Colonic mucosa (tissue), 4 donors: ENCODE measurements at regions not wholly inside any gene's neighbourhood (a gene's known extent, or its start where the extent isn't known, plus 50 kb on each side); places are given as distances from the start of the nearest gene placed in this dataset.
"Not testable (repeated sequence)": the region's sequence is repeated elsewhere in the genome, so short reads cannot be mapped to it uniquely, and the experiment has no call there.

Experiments
- DNase-seq: peaks from one replicate; pipeline ENCODE4 v3.0.0-alpha.2; 2020
- H3K27ac ChIP-seq: fragments of 200-600 bp; one replicate; pipeline ENCODE4 v1.8.0; 2021
- H3K27me3 ChIP-seq: fragments of 200-600 bp; one replicate; pipeline ENCODE4 v1.8.0; 2021
- H3K36me3 ChIP-seq: fragments of 200-600 bp; one replicate; pipeline ENCODE4 v1.8.0; 2021
- H3K4me1 ChIP-seq: fragments of 200-600 bp; one replicate; pipeline ENCODE4 v1.8.0; 2021; ENCODE audit warnings: mild to moderate bottlenecking
- H3K4me3 ChIP-seq: fragments of 200-600 bp; one replicate; pipeline ENCODE4 v1.8.0; 2021
- H3K9ac ChIP-seq, 2 donors: one replicate each; pipeline ENCODE4 v1.7.0; 2013; ENCODE audit warnings: control low read depth in 2 of 2, low read depth in 2 of 2, low read length in 2 of 2
- H3K9me3 ChIP-seq: fragments of 200-600 bp; one replicate; pipeline ENCODE4 v1.8.0; 2021
- intact Hi-C: fragments of 100-400 bp; cut with DNase I; formaldehyde crosslinking; loops from one replicate; pipeline ENCODE4 v1.14.1; 2022
- TF ChIP-seq, protein P1 (sequence below): fragments of 200-600 bp; IDR thresholded peaks from one replicate; pipeline ENCODE4 v1.8.0; 2022; ENCODE audit warnings: antibody characterized with exemption, mild to moderate bottlenecking
- donor health status: healthy.
- donor health status: DM: no; HTN: no; CAD: no.
- donor health status: DM: no; HTN: no; CAD: no.

DNA sequence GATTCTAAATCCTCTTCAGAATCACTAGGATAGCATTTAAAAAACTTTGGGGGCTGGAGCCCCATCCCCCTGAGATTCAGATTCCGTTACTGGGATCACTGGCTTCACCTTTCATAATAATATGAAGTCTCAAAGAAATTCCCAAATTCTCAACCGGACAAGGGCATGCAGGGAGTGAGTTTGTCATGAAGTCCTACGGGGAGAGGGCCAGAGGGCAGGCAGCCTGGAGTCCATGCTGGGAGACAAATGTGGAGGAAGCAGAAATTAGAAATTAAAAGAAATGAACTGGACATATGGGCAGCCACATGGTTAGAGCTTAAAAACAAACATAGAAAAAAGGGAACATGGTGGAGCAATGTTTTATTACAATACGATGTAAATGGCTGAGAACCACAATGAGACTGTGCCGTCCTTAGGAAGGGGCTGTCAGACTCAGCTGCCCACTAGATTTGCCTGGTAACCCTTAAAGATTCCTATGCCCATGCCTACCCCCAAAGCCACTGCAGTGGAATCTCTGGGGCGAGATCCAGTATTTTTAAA lies 142.6 kb downstream of the CEBPB start:
- Histone ChIP-seq H3K4me3 (no peak overlapping the region), H3K27me3 (no peaks in the 10 kb centered on the region), H3K27ac (no peak overlapping the region), H3K9ac (no peak overlapping the region), H3K4me1 (no peaks in the 10 kb centered on the region), H3K36me3 (no peaks in the 10 kb centered on the region), H3K9me3 (no peaks in the 10 kb centered on the region)
- TF ChIP-seq, protein P1, sequence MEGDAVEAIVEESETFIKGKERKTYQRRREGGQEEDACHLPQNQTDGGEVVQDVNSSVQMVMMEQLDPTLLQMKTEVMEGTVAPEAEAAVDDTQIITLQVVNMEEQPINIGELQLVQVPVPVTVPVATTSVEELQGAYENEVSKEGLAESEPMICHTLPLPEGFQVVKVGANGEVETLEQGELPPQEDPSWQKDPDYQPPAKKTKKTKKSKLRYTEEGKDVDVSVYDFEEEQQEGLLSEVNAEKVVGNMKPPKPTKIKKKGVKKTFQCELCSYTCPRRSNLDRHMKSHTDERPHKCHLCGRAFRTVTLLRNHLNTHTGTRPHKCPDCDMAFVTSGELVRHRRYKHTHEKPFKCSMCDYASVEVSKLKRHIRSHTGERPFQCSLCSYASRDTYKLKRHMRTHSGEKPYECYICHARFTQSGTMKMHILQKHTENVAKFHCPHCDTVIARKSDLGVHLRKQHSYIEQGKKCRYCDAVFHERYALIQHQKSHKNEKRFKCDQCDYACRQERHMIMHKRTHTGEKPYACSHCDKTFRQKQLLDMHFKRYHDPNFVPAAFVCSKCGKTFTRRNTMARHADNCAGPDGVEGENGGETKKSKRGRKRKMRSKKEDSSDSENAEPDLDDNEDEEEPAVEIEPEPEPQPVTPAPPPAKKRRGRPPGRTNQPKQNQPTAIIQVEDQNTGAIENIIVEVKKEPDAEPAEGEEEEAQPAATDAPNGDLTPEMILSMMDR: no peak
- DNase-seq: no peak
- intact Hi-C loops: no loop called here

DNA sequence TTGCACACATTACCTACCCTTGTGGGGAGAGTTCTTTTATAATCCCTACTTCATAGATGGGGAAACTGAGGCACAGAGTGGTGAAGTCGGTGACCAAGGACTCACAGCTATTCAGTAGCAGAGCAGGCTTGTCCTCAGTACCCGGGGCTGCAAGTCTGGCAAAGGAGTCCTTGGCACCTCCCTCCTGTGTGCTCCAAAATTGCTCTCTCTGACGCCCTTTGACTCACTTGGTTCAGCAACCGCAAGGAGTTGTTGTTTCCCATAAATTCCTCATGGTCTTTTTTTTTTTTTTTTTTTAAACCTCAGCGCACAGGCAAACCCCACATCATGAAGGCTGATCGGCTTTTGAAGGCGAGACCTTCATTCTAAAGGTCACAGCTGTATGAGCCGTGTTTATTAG lies 143.2 kb downstream of the CEBPB start:
- no peaks in the 10 kb centered on the region for H3K27me3 ChIP-seq
- TF ChIP-seq, protein P1: no peak
- H3K4me1 ChIP-seq: no peaks in the 10 kb centered on the region
- H3K9me3 ChIP-seq: no peaks in the 10 kb centered on the region
- intact Hi-C loops: no loop called here
- H3K36me3 ChIP-seq: no peaks in the 10 kb centered on the region
- no peak overlapping the region for H3K4me3 ChIP-seq
- H3K9ac ChIP-seq: peak overlapping the region in 1 of 2 donors; percentile 24
- H3K27ac ChIP-seq: no peak overlapping the region
- DNase-seq: no peak

DNA sequence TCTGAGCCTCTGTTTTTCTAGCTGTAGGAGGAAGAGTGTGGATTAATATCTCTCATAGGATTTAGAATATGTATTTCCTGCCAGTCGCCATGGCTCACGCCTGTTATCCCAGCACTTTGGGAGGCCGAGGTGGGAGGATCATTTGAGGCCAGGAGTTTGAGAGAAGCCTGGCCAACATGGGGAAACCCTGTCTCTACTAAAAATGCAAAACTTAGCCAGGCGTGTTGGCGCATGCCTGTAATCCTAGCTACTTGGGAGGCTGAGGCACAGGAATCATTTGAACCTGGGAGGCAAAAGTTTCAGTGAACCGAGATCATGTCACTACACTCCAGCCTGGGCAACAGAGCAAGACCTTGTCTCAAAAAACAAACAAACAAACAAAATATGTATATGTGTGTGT lies 143.9 kb downstream of the CEBPB start:
- H3K9ac ChIP-seq: not testable (repeated sequence)

DNA sequence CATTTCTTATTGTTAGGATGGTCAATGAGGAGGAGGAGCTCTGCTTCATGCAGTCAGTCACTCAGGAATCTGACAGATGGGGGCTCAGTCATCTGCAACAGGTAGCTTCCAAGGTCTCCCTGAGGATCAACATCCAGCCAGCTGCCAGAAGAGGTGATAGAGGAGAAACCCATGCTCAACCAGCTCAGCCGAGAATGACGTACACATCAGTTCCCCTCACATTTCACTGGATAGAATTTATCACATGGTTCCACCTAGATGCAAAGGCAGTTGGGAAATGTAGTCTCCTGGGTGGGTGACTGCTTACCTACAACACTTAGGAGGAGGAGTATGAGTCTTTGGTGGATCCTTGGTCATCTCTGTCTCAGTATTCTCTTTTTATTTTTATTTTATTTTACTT lies 144.5 kb downstream of the CEBPB start:
- intact Hi-C loops: no loop called here
- H3K4me3 ChIP-seq: no peak overlapping the region
- H3K36me3 ChIP-seq: no peaks in the 10 kb centered on the region
- no peak for DNase-seq
- H3K4me1 ChIP-seq: no peaks in the 10 kb centered on the region
- no peak overlapping the region for H3K9ac ChIP-seq
- no peaks in the 10 kb centered on the region for H3K27me3 ChIP-seq
- H3K27ac ChIP-seq: no peak overlapping the region
- no peaks in the 10 kb centered on the region for H3K9me3 ChIP-seq
- TF ChIP-seq, protein P1: no peak

More for the DNA sequence above, 143.9 kb downstream of the CEBPB start:
- DNase-seq, H3K4me3 ChIP-seq, H3K36me3 ChIP-seq, H3K27ac ChIP-seq, H3K27me3 ChIP-seq, H3K4me1 ChIP-seq, intact Hi-C loops, H3K9me3 ChIP-seq: not testable (repeated sequence)

DNA sequence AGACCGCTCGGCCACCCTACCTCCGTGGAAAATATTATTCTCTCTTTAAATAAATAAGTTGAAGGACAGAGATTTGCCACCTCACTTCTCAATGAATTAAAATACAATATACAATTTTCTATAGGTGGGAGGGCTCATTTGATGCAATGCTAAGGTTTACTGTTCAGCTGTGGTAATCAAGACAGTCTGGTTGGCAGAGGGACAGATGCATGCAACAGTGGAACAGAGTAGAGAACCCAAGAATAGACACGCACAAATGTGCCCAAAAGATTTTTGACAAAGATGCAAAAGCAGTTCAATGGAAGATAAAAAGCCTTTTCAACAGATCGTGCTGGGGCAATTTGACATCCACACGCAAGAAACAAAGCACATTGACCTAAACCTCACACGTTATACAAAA lies 145.2 kb downstream of the CEBPB start:
- intact Hi-C loops: no loop called here
- DNase-seq: no peak
- Histone ChIP-seq H3K27me3 (no peaks in the 10 kb centered on the region), H3K4me1 (no peaks in the 10 kb centered on the region), H3K4me3 (no peak overlapping the region), H3K9ac (no peak overlapping the region), H3K27ac (no peak overlapping the region), H3K36me3 (no peaks in the 10 kb centered on the region), H3K9me3 (no peaks in the 10 kb centered on the region)
- TF ChIP-seq, protein P1: no peak

DNA sequence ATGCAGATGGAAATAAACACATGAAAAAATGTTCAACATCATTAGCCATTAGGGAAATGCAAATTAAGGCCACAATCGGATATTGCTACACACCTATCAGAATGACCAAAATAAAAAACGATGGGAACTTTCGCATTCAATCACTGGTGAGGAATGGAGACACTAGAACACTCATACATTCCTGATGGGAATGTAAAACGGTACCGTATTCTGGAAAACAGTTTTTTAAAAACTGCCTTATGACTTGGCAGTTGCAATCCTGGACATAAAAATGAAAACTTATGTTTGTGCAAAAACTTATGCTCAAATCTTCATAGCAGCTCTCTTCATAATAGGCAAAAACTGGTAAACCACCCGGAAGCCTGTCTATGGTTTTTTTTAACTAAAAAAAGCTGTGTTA lies 146.0 kb downstream of the CEBPB start:
- Histone ChIP-seq H3K27ac (no peak overlapping the region), H3K36me3 (no peaks in the 10 kb centered on the region), H3K9ac (no peak overlapping the region), H3K4me1 (no peaks in the 10 kb centered on the region), H3K4me3 (no peak overlapping the region), H3K9me3 (no peaks in the 10 kb centered on the region), H3K27me3 (no peaks in the 10 kb centered on the region)
- DNase-seq: no peak
- intact Hi-C loops: no loop called here
- TF ChIP-seq, protein P1: no peak
